Lung (tissue), 11 donors: ENCODE measurements at regions not wholly inside any gene's neighbourhood (a gene's known extent, or its start where the extent isn't known, plus 50 kb on each side); places are given as distances from the start of the nearest gene placed in this dataset.

Experiments used
- ATAC-seq: fragments of 200-7000 bp; cut with Tn5 transposase; one replicate; pipeline ENCODE4 v1.9.1; 2020; ENCODE audit warnings: moderate number of reproducible peaks; ENCODE audit not compliant: insufficient read depth, low FRiP score
- DNase-seq, 3 donors: peaks; one replicate each; pipeline ENCODE4 v3.0.0-alpha.2; 2013 to 2017
- H3K27ac ChIP-seq, 2 donors: one replicate each; pipeline ENCODE4 v1.5.1; 2013; ENCODE audit warnings: mild to moderate bottlenecking in 2 of 2, moderate library complexity in 2 of 2, control low read depth in 1 of 2, inconsistent platforms in 1 of 2, low read depth in 1 of 2, low read length in 1 of 2
- H3K27me3 ChIP-seq, 3 donors: one replicate each; pipeline ENCODE4 v1.5.1; 2013; ENCODE audit warnings: low read length in 2 of 3; ENCODE audit not compliant: control insufficient read depth in 3 of 3, insufficient read depth in 3 of 3
- H3K36me3 ChIP-seq, 4 donors: one replicate each; pipeline ENCODE4 v1.5.1; 2013; ENCODE audit warnings: low read length in 4 of 4, mild to moderate bottlenecking in 1 of 4, moderate library complexity in 1 of 4; ENCODE audit not compliant: control insufficient read depth in 4 of 4, insufficient read depth in 4 of 4
- H3K4me1 ChIP-seq, 5 donors: one replicate each; pipeline ENCODE4 v1.5.1; 2013; ENCODE audit warnings: low read length in 5 of 5, mild to moderate bottlenecking in 2 of 5, moderate library complexity in 1 of 5; ENCODE audit not compliant: control insufficient read depth in 5 of 5, insufficient read depth in 5 of 5
- H3K4me3 ChIP-seq: one replicate; pipeline ENCODE4 v1.5.1; 2013; ENCODE audit warnings: mild to moderate bottlenecking, control low read depth, moderate library complexity
- H3K9ac ChIP-seq, 2 donors: one replicate each; pipeline ENCODE4 v1.5.1; 2013; ENCODE audit warnings: low read length in 2 of 2, control low read depth in 1 of 2; ENCODE audit not compliant: insufficient read depth in 1 of 2
- H3K9me3 ChIP-seq, 4 donors: one replicate each; pipeline ENCODE4 v1.5.1; 2013; ENCODE audit warnings: low read length in 3 of 4, mild to moderate bottlenecking in 1 of 4, moderate library complexity in 1 of 4; ENCODE audit not compliant: control insufficient read depth in 4 of 4, insufficient read depth in 3 of 4
- WGBS, 2 donors: extraction: QIAGEN DNeasy Blood & Tissue Kit; methylation state at CpG; one replicate each; pipeline ENCODE4 v1.1.7; 2013; 5-methylcytosine and 5-hydroxymethylcytosine counted together
- TF ChIP-seq, protein P1 (sequence below): IDR thresholded peaks from 2 replicates; pipeline ENCODE4 v1.5.1; 2012; ENCODE audit warnings: mild to moderate bottlenecking; ENCODE audit errors: control extremely low read depth, extremely low read depth
- donor health status: control.
- donor health status: control.
- donor health status: Bipolar disorder and iron deficiency.
- donor health status: healthy.
- donor health status: DM: yes; HTN: yes; CAD: no.

DNA sequence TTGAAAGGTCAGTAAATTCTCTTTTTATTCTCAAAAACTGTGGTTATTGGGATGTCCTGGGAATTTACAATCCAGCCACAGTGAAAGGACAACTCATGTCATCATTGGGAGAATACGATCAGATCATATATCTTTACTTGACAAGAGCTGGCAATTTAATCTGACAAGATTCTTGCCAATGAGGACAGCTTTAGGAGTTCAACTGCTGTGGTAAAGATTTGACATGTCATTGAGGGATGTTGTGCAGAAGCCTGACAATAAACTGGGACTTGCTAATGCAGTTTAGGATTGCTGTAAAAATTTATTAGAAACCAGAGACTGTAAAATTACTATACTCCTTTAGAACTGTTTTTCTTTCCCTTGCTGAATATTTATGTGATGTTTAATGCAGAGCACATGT lies 1131.0 kb downstream of the MAT2B start:
- WGBS, 2 donors = 62 to 79% methylated on average over 1 of the region's 1 CpG
- Histone ChIP-seq H3K27me3 (no peaks in the 10 kb centered on the region), H3K36me3 (no peaks in the 10 kb centered on the region), H3K9ac (no peak overlapping the region), H3K27ac (no peak overlapping the region), H3K4me3 (no peak overlapping the region), H3K9me3 (no peaks in the 10 kb centered on the region), H3K4me1 (no peaks in the 10 kb centered on the region)
- ATAC-seq = no peak
- DNase-seq = no peak
- TF ChIP-seq, protein P1, sequence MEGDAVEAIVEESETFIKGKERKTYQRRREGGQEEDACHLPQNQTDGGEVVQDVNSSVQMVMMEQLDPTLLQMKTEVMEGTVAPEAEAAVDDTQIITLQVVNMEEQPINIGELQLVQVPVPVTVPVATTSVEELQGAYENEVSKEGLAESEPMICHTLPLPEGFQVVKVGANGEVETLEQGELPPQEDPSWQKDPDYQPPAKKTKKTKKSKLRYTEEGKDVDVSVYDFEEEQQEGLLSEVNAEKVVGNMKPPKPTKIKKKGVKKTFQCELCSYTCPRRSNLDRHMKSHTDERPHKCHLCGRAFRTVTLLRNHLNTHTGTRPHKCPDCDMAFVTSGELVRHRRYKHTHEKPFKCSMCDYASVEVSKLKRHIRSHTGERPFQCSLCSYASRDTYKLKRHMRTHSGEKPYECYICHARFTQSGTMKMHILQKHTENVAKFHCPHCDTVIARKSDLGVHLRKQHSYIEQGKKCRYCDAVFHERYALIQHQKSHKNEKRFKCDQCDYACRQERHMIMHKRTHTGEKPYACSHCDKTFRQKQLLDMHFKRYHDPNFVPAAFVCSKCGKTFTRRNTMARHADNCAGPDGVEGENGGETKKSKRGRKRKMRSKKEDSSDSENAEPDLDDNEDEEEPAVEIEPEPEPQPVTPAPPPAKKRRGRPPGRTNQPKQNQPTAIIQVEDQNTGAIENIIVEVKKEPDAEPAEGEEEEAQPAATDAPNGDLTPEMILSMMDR = no peak

DNA sequence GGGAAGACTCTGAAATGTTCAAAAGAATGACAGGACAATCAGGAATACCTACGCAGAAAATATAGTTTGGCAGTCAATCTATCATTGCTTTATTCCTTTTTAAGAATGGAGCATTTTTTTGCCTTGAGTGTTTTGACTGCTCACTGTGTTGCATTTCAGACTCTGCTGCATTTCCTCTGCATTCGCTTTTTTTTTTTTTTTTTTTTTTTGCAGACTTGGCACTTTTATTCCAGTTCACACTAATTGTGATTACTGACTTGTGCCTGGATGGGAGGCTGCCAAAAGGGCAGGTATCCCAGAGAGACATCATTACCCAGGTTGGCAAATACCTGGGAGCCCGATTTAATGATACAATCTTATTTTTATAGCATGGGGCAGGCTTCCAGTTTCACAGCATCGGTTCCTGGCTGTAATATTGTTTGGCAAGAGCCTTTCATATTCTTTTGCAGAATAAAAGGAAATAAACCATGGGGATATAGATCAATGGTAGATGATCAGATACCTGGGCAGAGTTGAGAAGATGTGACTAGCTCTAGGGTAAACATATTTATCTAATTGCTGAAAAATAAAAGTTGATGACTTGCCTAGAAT lies 1132.6 kb downstream of the MAT2B start:
- no peaks in the 10 kb centered on the region for H3K36me3 ChIP-seq
- 73 to 94% methylated on average over 4 of the region's 4 CpGs for WGBS, 2 donors
- no peaks in the 10 kb centered on the region for H3K27me3 ChIP-seq
- H3K4me1 ChIP-seq = no peaks in the 10 kb centered on the region
- ATAC-seq (no peak), DNase-seq (no peak)
- H3K9ac ChIP-seq = no peak overlapping the region
- no peak overlapping the region for H3K27ac ChIP-seq
- no peaks in the 10 kb centered on the region for H3K9me3 ChIP-seq
- no peak overlapping the region for H3K4me3 ChIP-seq
- TF ChIP-seq, protein P1 = no peak

DNA sequence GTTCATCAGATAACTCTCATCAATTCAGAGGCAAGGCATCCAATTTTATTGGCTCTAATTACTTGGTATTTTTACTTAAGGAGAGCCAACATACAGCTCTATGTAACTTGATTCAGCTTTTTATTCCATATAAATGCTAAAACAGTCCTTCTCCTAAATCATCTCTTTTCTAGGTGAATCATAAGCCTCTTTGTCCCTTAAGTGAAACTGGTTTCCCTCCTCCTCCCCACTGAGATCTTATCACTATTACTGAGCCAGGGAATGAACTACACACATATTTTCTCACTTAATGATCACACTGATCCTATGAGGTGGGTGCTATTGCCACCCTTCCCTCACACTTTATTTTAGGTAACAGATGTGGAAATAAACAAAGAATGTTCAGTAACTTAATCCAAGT lies 1143.8 kb downstream of the MAT2B start:
- TF ChIP-seq, protein P1 = no peak
- ATAC-seq = no peak
- Histone ChIP-seq H3K27me3 (no peaks in the 10 kb centered on the region), H3K36me3 (no peaks in the 10 kb centered on the region), H3K27ac (no peak overlapping the region), H3K4me1 (no peaks in the 10 kb centered on the region), H3K9me3 (no peaks in the 10 kb centered on the region), H3K9ac (no peak overlapping the region), H3K4me3 (no peak overlapping the region)
- no peak for DNase-seq

DNA sequence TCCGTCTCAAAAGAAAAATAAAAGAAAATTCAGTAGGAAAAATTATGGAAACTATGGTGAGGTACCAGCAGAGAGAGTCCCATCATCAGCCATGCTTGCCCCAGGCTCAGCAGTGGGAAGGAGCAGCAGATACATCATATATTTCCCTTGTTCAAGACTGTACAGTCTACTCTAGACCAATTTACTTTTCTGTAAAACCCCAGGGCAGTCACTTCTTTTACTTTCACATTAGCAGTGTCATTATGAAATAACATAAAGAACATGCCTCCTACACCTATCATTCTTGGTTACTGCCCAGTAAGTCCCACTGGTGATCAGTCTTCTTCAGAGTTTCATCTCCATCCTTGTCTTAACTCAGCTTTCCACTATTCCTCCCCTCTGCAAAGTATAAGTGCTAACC lies 1145.0 kb downstream of the MAT2B start:
- TF ChIP-seq, protein P1 = no peak
- Histone ChIP-seq H3K4me1 (no peaks in the 10 kb centered on the region), H3K9me3 (no peaks in the 10 kb centered on the region), H3K9ac (no peak overlapping the region), H3K27me3 (no peaks in the 10 kb centered on the region), H3K36me3 (no peaks in the 10 kb centered on the region), H3K4me3 (no peak overlapping the region), H3K27ac (no peak overlapping the region)
- DNase-seq (no peak), ATAC-seq (no peak)
- WGBS, 2 donors = 95 to 100% methylated on average over 1 of the region's 1 CpG
